GM12878 (cell line): ENCODE measurements at regions not wholly inside any gene's neighbourhood (a gene's known extent, or its start where the extent isn't known, plus 50 kb on each side); places are given as distances from the start of the nearest gene placed in this dataset.

Source experiments
- ATAC-seq: fragments of 200-7000 bp; cut with Tn5 transposase; 3 replicates; pipeline ENCODE4 v1.9.1; 2020; ENCODE audit warnings: mild to moderate bottlenecking, moderate library complexity
- BruUV-seq: library from RNA; stranded (reverse); fragments of 400-500 nt; replicated peaks from 2 replicates; lab custom pipeline; 2021; lab: Mats Ljungman, UMichigan
- CTCF ChIA-PET: fragments of 300-600 bp; sonication (Branson Sonifier 250); formaldehyde crosslinking; extraction: SDS; loops from one replicate; lab custom pipeline; 2021; ENCODE audit warnings: inconsistent platforms; lab: Yijun Ruan, JAX
- POLR2A ChIA-PET: fragments of 350-600 bp; formaldehyde crosslinking; extraction: SDS; loops from one replicate; lab custom pipeline; 2021; ENCODE audit warnings: inconsistent platforms; lab: Charles Lee
- RAD21 ChIA-PET: fragments of 300-600 bp; sonication (Branson Sonifier 250); formaldehyde crosslinking; loops from one replicate; lab custom pipeline; 2023; ENCODE audit warnings: antibody characterized with exemption; ENCODE audit not compliant: unreplicated experiment; lab: Charles Lee
- SMC1A ChIA-PET: fragments of 300-600 bp; sonication (Branson Sonifier 250); formaldehyde crosslinking; loops from one replicate; lab custom pipeline; 2023; ENCODE audit not compliant: unreplicated experiment, uncharacterized antibody; lab: Charles Lee
- DNase-seq: peaks from one replicate; pipeline ENCODE4 v3.0.0-alpha.2; 2011; ENCODE audit warnings: low read depth, low spot score
- FAIRE-seq: peaks from 3 replicates; lab custom pipeline; 2011; peaks lifted over from hg19 to GRCh38; lab: Jason Lieb, UNC
- H2AFZ ChIP-seq: 2 replicates; pipeline ENCODE4 v1.6.0; 2011; ENCODE audit warnings: low read depth, low read length, control low read depth; ENCODE audit not compliant: control insufficient read depth
- H3K27ac ChIP-seq: 2 replicates; pipeline ENCODE4 v1.5.1; 2011; ENCODE audit warnings: control low read depth; ENCODE audit not compliant: control insufficient read depth, insufficient read depth
- H3K27me3 ChIP-seq, 2 experiments: replicated peaks in 1 of 2; 2 replicates each; pipeline versions ENCODE4 v1.6.0 to v1.6.1; 2011; ENCODE audit warnings: low read length in 1 of 2; ENCODE audit not compliant: control insufficient read depth in 2 of 2, insufficient read depth in 2 of 2
- H3K36me3 ChIP-seq, 2 experiments: 2 replicates each; pipeline ENCODE4 v1.5.1; 2011; ENCODE audit warnings: low read length in 1 of 2; ENCODE audit not compliant: control insufficient read depth in 2 of 2, insufficient read depth in 2 of 2
- H3K4me1 ChIP-seq: 2 replicates; pipeline ENCODE4 v1.6.1; 2011; ENCODE audit warnings: mild to moderate bottlenecking, low read length, moderate library complexity, mixed read lengths; ENCODE audit not compliant: control insufficient read depth, insufficient read depth
- H3K4me2 ChIP-seq: 2 replicates; pipeline ENCODE4 v1.6.0; 2011; ENCODE audit warnings: control low read depth; ENCODE audit not compliant: control insufficient read depth, insufficient read depth
- H3K4me3 ChIP-seq: fragments of 200-600 bp; sonication (generic); 2 replicates; pipeline ENCODE4 v1.5.1; 2016
- H3K79me2 ChIP-seq: 2 replicates; pipeline ENCODE4 v1.6.0; 2011; ENCODE audit warnings: low read length; ENCODE audit not compliant: control insufficient read depth, insufficient read depth
- H3K9ac ChIP-seq: 2 replicates; pipeline ENCODE4 v1.8.0; 2011; ENCODE audit warnings: low read length, control low read depth, mixed read lengths; ENCODE audit not compliant: control insufficient read depth, insufficient read depth
- H3K9me3 ChIP-seq: replicated peaks from 3 replicates; pipeline ENCODE4 v1.5.1; 2011; ENCODE audit warnings: mild to moderate bottlenecking, low read length; ENCODE audit not compliant: control insufficient read depth, insufficient read depth
- H4K20me1 ChIP-seq: 2 replicates; pipeline ENCODE4 v1.6.0; 2011; ENCODE audit not compliant: control insufficient read depth, insufficient read depth
- BCL11A ChIP-seq: IDR thresholded peaks from 2 replicates; pipeline ENCODE4 v1.6.1; 2011; ENCODE audit warnings: low read depth, low read length
- CHD1 ChIP-seq: IDR thresholded peaks from 2 replicates; pipeline ENCODE4 v1.6.1; 2012; ENCODE audit warnings: low read depth, low read length, improper control_type of control experiment
- CHD2 ChIP-seq: IDR thresholded peaks from 2 replicates; pipeline ENCODE4 v1.6.1; 2011; ENCODE audit warnings: low read depth, low read length, improper control_type of control experiment, borderline replicate concordance
- CHD4 ChIP-seq: fragments of 200-600 bp; sonication (generic); IDR thresholded peaks from 2 replicates; pipeline ENCODE4 v1.6.1; 2016; ENCODE audit warnings: mild to moderate bottlenecking
- HCFC1 ChIP-seq: fragments of 150-350 bp; IDR thresholded peaks from 2 replicates; pipeline ENCODE4 v1.6.1; 2014; ENCODE audit warnings: low read length
- HDAC2 ChIP-seq: fragments of 200-600 bp; sonication (generic); IDR thresholded peaks from 2 replicates; pipeline ENCODE4 v1.6.1; 2017
- MYC ChIP-seq: IDR thresholded peaks from 2 replicates; pipeline ENCODE4 v1.6.1; 2011; ENCODE audit warnings: mild to moderate bottlenecking, low read length, moderate library complexity, inconsistent platforms; ENCODE audit not compliant: insufficient read depth, insufficient replicate concordance, insufficient read length, severe bottlenecking
- PML ChIP-seq: IDR thresholded peaks from 2 replicates; pipeline ENCODE4 v1.6.1; 2012; ENCODE audit warnings: low read length, inconsistent platforms
- RAD51 ChIP-seq: fragments of 450-650 bp; IDR thresholded peaks from 2 replicates; pipeline ENCODE4 v1.6.1; 2016; ENCODE audit warnings: moderate library complexity, mild to moderate bottlenecking, inconsistent platforms
- SMAD5 ChIP-seq: IDR thresholded peaks from 2 replicates; pipeline ENCODE4 v1.6.1; 2016; ENCODE audit warnings: antibody characterized with exemption, low read depth
- ZBED1 ChIP-seq: IDR thresholded peaks from 2 replicates; pipeline ENCODE4 v1.6.1; 2016; ENCODE audit warnings: borderline replicate concordance
- WGBS: methylation state at CpG from one replicate; pipeline ENCODE4 v1.1.6; 2016; ENCODE audit warnings: low lambda C conversion rate; ENCODE audit not compliant: insufficient replicate concordance, insufficient coverage; ENCODE audit errors: missing lambda C conversion rate; 5-methylcytosine and 5-hydroxymethylcytosine counted together
- in situ Hi-C: fragments of 300-500 bp; cut with MboI; formaldehyde crosslinking; loops from 9 replicates; pipeline ENCODE4 v1.14.3; 2018; ENCODE audit warnings: mixed read lengths
- intact Hi-C: fragments of 100-400 bp; cut with micrococcal nuclease; formaldehyde crosslinking; loops from one replicate; pipeline ENCODE4 v1.14.2; 2022; ENCODE audit not compliant: unreplicated experiment
- TF ChIP-seq, protein P1 (sequence below): IDR thresholded peaks from 2 replicates; pipeline ENCODE4 v1.6.1; 2012; ENCODE audit warnings: low read depth, low read length, improper control_type of control experiment
- TF ChIP-seq, protein P2 (sequence below): fragments of 450-650 bp; IDR thresholded peaks from 2 replicates; pipeline ENCODE4 v1.6.1; 2018; ENCODE audit warnings: borderline replicate concordance, mild to moderate bottlenecking; ENCODE audit not compliant: partially characterized antibody
- TF ChIP-seq, protein P3 (sequence below): fragments of 450-650 bp; IDR thresholded peaks from 2 replicates; pipeline ENCODE4 v1.6.1; 2016; ENCODE audit warnings: mild to moderate bottlenecking, moderate library complexity, borderline replicate concordance

DNA sequence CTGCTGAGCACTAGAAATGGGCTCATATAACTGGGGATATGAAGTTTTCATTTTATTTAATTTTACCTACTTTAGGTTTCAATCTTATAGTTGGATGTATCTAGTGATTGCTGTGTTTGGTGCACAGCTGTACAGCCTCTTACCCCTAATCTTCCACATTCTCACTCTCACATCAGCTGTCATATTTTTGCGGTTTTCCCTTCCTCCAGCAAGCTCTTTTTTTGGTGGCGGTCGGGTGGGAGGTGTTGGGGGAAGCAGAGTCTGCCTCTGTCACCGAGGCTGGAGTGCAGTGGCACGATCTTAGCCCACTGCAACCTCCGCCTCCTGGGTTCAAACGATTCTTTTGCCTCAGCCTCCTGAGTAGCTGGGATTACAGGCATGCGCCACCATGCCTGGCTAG is 445.1 kb upstream of the ISX start:
- H3K36me3 ChIP-seq: no peaks in the 10 kb centered on the region
- no peaks in the 10 kb centered on the region for H3K4me1 ChIP-seq
- no peaks in the 10 kb centered on the region for H3K79me2 ChIP-seq
- WGBS: 31% methylated on average over 8 of the region's 8 CpGs
- TF ChIP-seq, protein P1, sequence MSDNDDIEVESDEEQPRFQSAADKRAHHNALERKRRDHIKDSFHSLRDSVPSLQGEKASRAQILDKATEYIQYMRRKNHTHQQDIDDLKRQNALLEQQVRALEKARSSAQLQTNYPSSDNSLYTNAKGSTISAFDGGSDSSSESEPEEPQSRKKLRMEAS: no peak
- TF ChIP-seq BCL11A: no peak
- POLR2A ChIA-PET: no interaction called here
- SMC1A ChIA-PET: interaction anchor here (0.8 kb wide), 1 partner anchor 9 kb away, joined by 3 read pairs; no protein-coding TSS in a partner anchor
- no TSS peak for BruUV-seq
- no peak overlapping the region for H3K4me2 ChIP-seq
- CTCF ChIA-PET: no interaction called here
- RAD21 ChIA-PET: no interaction called here
- no peak overlapping the region for H3K27ac ChIP-seq
- H4K20me1 ChIP-seq: no peaks in the 10 kb centered on the region
- in situ Hi-C loops: no loop called here
- no peak overlapping the region for H3K4me3 ChIP-seq
- H3K9ac ChIP-seq: no peak overlapping the region
- intact Hi-C loops: no loop called here
- no peak for FAIRE-seq
- H3K9me3 ChIP-seq: no peaks in the 10 kb centered on the region
- ATAC-seq: no peak
- DNase-seq: no peak
- no peaks in the 10 kb centered on the region for H3K27me3 ChIP-seq
- H2AFZ ChIP-seq: no peak overlapping the region

DNA sequence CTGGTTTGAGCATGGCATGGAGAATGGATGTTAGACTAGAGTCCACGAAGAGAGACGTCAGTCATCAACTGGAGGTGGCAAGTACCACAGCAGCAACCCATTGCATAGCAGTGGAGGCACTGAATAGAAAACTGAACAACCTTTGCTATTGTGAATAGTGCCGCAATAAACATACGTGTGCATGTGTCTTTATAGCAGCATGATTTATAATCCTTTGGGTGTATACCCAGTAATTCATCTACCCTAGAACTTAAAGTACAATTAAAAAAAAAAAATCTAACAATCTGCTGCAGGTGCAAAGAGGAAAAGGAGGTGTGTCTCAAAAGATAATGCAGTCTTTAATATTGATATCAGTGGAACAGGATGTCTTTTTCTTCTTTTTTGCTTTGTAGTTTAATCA is 443.4 kb upstream of the ISX start:
- BruUV-seq: no TSS peak
- no peaks in the 10 kb centered on the region for H3K9me3 ChIP-seq
- POLR2A ChIA-PET: no interaction called here
- DNase-seq: no peak
- RAD21 ChIA-PET: no interaction called here
- no peaks in the 10 kb centered on the region for H3K36me3 ChIP-seq
- no peak overlapping the region for H3K27ac ChIP-seq
- H3K4me1 ChIP-seq: no peaks in the 10 kb centered on the region
- no peak overlapping the region for H3K9ac ChIP-seq
- no peak overlapping the region for H3K4me3 ChIP-seq
- ATAC-seq: no peak
- H2AFZ ChIP-seq: no peak overlapping the region
- CTCF ChIA-PET: no interaction called here
- no peak overlapping the region for H3K4me2 ChIP-seq
- SMC1A ChIA-PET: no interaction called here
- no peaks in the 10 kb centered on the region for H4K20me1 ChIP-seq
- WGBS: 40% methylated on average over 4 of the region's 4 CpGs
- in situ Hi-C loops (no loop called here), intact Hi-C loops (no loop called here)
- no peaks in the 10 kb centered on the region for H3K27me3 ChIP-seq
- FAIRE-seq: no peak
- no peaks in the 10 kb centered on the region for H3K79me2 ChIP-seq
- TF ChIP-seq HCFC1 (no peak), ZBED1 (no peak), CHD4 (no peak), MYC (no peak), CHD1 (no peak), PML (no peak), RAD51 (no peak), HDAC2 (no peak), CHD2 (no peak), SMAD5 (no peak)
- TF ChIP-seq, protein P2, sequence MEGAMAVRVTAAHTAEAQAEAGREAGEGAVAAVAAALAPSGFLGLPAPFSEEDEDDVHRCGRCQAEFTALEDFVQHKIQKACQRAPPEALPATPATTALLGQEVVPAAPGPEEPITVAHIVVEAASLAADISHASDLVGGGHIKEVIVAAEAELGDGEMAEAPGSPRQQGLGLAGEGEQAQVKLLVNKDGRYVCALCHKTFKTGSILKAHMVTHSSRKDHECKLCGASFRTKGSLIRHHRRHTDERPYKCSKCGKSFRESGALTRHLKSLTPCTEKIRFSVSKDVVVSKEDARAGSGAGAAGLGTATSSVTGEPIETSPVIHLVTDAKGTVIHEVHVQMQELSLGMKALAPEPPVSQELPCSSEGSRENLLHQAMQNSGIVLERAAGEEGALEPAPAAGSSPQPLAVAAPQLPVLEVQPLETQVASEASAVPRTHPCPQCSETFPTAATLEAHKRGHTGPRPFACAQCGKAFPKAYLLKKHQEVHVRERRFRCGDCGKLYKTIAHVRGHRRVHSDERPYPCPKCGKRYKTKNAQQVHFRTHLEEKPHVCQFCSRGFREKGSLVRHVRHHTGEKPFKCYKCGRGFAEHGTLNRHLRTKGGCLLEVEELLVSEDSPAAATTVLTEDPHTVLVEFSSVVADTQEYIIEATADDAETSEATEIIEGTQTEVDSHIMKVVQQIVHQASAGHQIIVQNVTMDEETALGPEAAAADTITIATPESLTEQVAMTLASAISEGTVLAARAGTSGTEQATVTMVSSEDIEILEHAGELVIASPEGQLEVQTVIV: no peak
- TF ChIP-seq, protein P3, sequence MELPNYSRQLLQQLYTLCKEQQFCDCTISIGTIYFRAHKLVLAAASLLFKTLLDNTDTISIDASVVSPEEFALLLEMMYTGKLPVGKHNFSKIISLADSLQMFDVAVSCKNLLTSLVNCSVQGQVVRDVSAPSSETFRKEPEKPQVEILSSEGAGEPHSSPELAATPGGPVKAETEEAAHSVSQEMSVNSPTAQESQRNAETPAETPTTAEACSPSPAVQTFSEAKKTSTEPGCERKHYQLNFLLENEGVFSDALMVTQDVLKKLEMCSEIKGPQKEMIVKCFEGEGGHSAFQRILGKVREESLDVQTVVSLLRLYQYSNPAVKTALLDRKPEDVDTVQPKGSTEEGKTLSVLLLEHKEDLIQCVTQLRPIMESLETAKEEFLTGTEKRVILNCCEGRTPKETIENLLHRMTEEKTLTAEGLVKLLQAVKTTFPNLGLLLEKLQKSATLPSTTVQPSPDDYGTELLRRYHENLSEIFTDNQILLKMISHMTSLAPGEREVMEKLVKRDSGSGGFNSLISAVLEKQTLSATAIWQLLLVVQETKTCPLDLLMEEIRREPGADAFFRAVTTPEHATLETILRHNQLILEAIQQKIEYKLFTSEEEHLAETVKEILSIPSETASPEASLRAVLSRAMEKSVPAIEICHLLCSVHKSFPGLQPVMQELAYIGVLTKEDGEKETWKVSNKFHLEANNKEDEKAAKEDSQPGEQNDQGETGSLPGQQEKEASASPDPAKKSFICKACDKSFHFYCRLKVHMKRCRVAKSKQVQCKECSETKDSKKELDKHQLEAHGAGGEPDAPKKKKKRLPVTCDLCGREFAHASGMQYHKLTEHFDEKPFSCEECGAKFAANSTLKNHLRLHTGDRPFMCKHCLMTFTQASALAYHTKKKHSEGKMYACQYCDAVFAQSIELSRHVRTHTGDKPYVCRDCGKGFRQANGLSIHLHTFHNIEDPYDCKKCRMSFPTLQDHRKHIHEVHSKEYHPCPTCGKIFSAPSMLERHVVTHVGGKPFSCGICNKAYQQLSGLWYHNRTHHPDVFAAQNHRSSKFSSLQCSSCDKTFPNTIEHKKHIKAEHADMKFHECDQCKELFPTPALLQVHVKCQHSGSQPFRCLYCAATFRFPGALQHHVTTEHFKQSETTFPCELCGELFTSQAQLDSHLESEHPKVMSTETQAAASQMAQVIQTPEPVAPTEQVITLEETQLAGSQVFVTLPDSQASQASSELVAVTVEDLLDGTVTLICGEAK: no peak
